Common myeloid progenitor, CD34-positive (primary cell): ENCODE measurements at regions not wholly inside any gene's neighbourhood (a gene's known extent, or its start where the extent isn't known, plus 50 kb on each side); places are given as distances from the start of the nearest gene placed in this dataset.

Source experiments
- CTCF ChIA-PET: fragments of 350-600 bp; sonication (Branson Sonifier 250); formaldehyde crosslinking; loops from one replicate; lab custom pipeline; 2021; ENCODE audit warnings: antibody characterized with exemption; lab: Charles Lee
- POLR2A ChIA-PET: fragments of 350-600 bp; sonication (Branson Sonifier 250); formaldehyde crosslinking; loops from one replicate; lab custom pipeline; 2021; ENCODE audit warnings: antibody characterized with exemption; lab: Charles Lee
- DNase-seq, 3 donors: peaks; one replicate each; pipeline versions ENCODE4 v3.0.0 to v3.0.0-alpha.2; 2013
- H3K27ac ChIP-seq, 2 experiments: 1 replicate in 1 of 2; 2 replicates in 1 of 2; pipeline ENCODE4 v1.7.0; 2013; ENCODE audit warnings: inconsistent platforms in 2 of 2, low read length in 2 of 2, mild to moderate bottlenecking in 2 of 2, low read depth in 1 of 2, moderate library complexity in 1 of 2; ENCODE audit not compliant: severe bottlenecking in 2 of 2, insufficient read depth in 1 of 2, poor library complexity in 1 of 2
- H3K27me3 ChIP-seq, 5 experiments: replicated peaks in 2 of 5; 1 replicate in 3 of 5; 2 replicates in 2 of 5; pipeline versions ENCODE4 v1.6.1 to v1.7.0; 2013; ENCODE audit warnings: low read length in 4 of 5, mild to moderate bottlenecking in 2 of 5, moderate library complexity in 2 of 5, inconsistent platforms in 1 of 5; ENCODE audit not compliant: insufficient read depth in 5 of 5, control insufficient read depth in 4 of 5
- H3K36me3 ChIP-seq, 4 experiments: 1 replicate in 2 of 4; 2 replicates in 2 of 4; pipeline versions ENCODE4 v1.6.1 to v1.7.0; 2013; ENCODE audit warnings: low read length in 3 of 4, control low read depth in 1 of 4, mild to moderate bottlenecking in 1 of 4; ENCODE audit not compliant: control insufficient read depth in 4 of 4, insufficient read depth in 4 of 4
- H3K4me1 ChIP-seq, 4 experiments: 1 replicate in 3 of 4; 2 replicates in 1 of 4; pipeline versions ENCODE4 v1.6.1 to v1.7.1; 2013; ENCODE audit warnings: low read length in 3 of 4, mild to moderate bottlenecking in 3 of 4, control low read depth in 1 of 4, inconsistent platforms in 1 of 4, moderate library complexity in 1 of 4; ENCODE audit not compliant: control insufficient read depth in 4 of 4, insufficient read depth in 4 of 4; ENCODE audit errors: control extremely low read depth in 1 of 4
- H3K4me3 ChIP-seq, 7 experiments: 1 replicate in 4 of 7; 2 replicates in 3 of 7; pipeline versions ENCODE4 v1.5.1 to v1.7.0; 2013; ENCODE audit warnings: mild to moderate bottlenecking in 7 of 7, low read length in 6 of 7, moderate library complexity in 6 of 7, inconsistent platforms in 2 of 7, low read depth in 2 of 7, control low read depth in 1 of 7; ENCODE audit not compliant: insufficient read depth in 4 of 7, control insufficient read depth in 1 of 7; ENCODE audit errors: extremely low read depth in 1 of 7
- H3K9me3 ChIP-seq, 5 experiments: 1 replicate in 4 of 5; 2 replicates in 1 of 5; pipeline versions ENCODE4 v1.6.1 to v1.7.1; 2013; ENCODE audit warnings: low read length in 4 of 5, mild to moderate bottlenecking in 2 of 5, inconsistent platforms in 1 of 5, low read depth in 1 of 5, moderate library complexity in 1 of 5; ENCODE audit not compliant: control insufficient read depth in 4 of 5, insufficient read depth in 2 of 5; ENCODE audit errors: control extremely low read depth in 1 of 5
- WGBS: methylation state at CpG from one replicate; pipeline ENCODE4 v1.1.5; 2013; ENCODE audit not compliant: insufficient coverage; 5-methylcytosine and 5-hydroxymethylcytosine counted together

- CTCF ChIA-PET: no interaction called here
- no peak for DNase-seq
- H3K9me3 ChIP-seq: no peaks in the 10 kb centered on the region
- no peak overlapping the region for H3K27ac ChIP-seq
- H3K4me1 ChIP-seq: no peaks in the 10 kb centered on the region
- POLR2A ChIA-PET: no interaction called here
- H3K27me3 ChIP-seq: no peaks in the 10 kb centered on the region
- no peak overlapping the region for H3K4me3 ChIP-seq
- no peaks in the 10 kb centered on the region for H3K36me3 ChIP-seq
Observed at GRCh38 chr4:58090539-58090938, 980.4 kb upstream of the IGFBP7 start.

GRCh38 chr4:58081356-58081755 is 971.2 kb upstream of the IGFBP7 start:
- CTCF ChIA-PET: no interaction called here
- POLR2A ChIA-PET: no interaction called here

GRCh38 chr4:58075724-58076123 is 965.5 kb upstream of the IGFBP7 start:
- ChIA-PET POLR2A (no interaction called here), CTCF (no interaction called here)

More at GRCh38 chr4:58081356-58081755, 971.2 kb upstream of the IGFBP7 start:
- DNase-seq: no peak
- H3K27ac ChIP-seq: no peak overlapping the region
- H3K36me3 ChIP-seq: no peaks in the 10 kb centered on the region
- H3K4me3 ChIP-seq: no peak overlapping the region
- H3K4me1 ChIP-seq: no peaks in the 10 kb centered on the region
- H3K27me3 ChIP-seq: no peaks in the 10 kb centered on the region
- H3K9me3 ChIP-seq: no peaks in the 10 kb centered on the region

GRCh38 chr4:58074382-58074781 is 964.2 kb upstream of the IGFBP7 start:
- DNase-seq: no peak
- H3K4me3 ChIP-seq: no peak overlapping the region
- no peaks in the 10 kb centered on the region for H3K36me3 ChIP-seq
- H3K27me3 ChIP-seq: no peaks in the 10 kb centered on the region
- ChIA-PET POLR2A (no interaction called here), CTCF (no interaction called here)
- no CpG with 5 or more reads among the region's 1 CpG for WGBS
- no peaks in the 10 kb centered on the region for H3K9me3 ChIP-seq
- H3K4me1 ChIP-seq: no peaks in the 10 kb centered on the region
- no peak overlapping the region for H3K27ac ChIP-seq

More at GRCh38 chr4:58075724-58076123, 965.5 kb upstream of the IGFBP7 start:
- no peak overlapping the region for H3K4me3 ChIP-seq
- no peak for DNase-seq
- no peaks in the 10 kb centered on the region for H3K4me1 ChIP-seq
- no peak overlapping the region for H3K27ac ChIP-seq
- no peaks in the 10 kb centered on the region for H3K27me3 ChIP-seq
- H3K9me3 ChIP-seq: no peaks in the 10 kb centered on the region
- H3K36me3 ChIP-seq: no peaks in the 10 kb centered on the region

- H3K4me3 ChIP-seq: no peak overlapping the region
- H3K4me1 ChIP-seq: no peaks in the 10 kb centered on the region
- ChIA-PET POLR2A (no interaction called here), CTCF (no interaction called here)
- peaks cover 0 to 2% (median 0%) of the 10 kb centered on the region in 5 experiments for H3K9me3 ChIP-seq
- H3K27ac ChIP-seq: no peak overlapping the region
- DNase-seq: no peak
- H3K36me3 ChIP-seq: no peaks in the 10 kb centered on the region
- no peaks in the 10 kb centered on the region for H3K27me3 ChIP-seq
Observed at GRCh38 chr4:58070726-58071125, 960.5 kb upstream of the IGFBP7 start.

- H3K27ac ChIP-seq: no peak overlapping the region
- H3K9me3 ChIP-seq: peaks cover 0 to 2% (median 0%) of the 10 kb centered on the region in 5 experiments
- ChIA-PET CTCF (no interaction called here), POLR2A (no interaction called here)
- WGBS: no CpG with 5 or more reads among the region's 3 CpGs
- no peaks in the 10 kb centered on the region for H3K36me3 ChIP-seq
- no peaks in the 10 kb centered on the region for H3K4me1 ChIP-seq
- no peaks in the 10 kb centered on the region for H3K27me3 ChIP-seq
- no peak overlapping the region for H3K4me3 ChIP-seq
- no peak for DNase-seq
Observed at GRCh38 chr4:58064653-58065052, 954.5 kb upstream of the IGFBP7 start.

- Histone ChIP-seq H3K9me3 (peaks cover 0 to 2% (median 0%) of the 10 kb centered on the region in 5 experiments), H3K36me3 (no peaks in the 10 kb centered on the region), H3K4me3 (no peak overlapping the region), H3K27ac (no peak overlapping the region), H3K4me1 (no peaks in the 10 kb centered on the region), H3K27me3 (no peaks in the 10 kb centered on the region)
- CTCF ChIA-PET: no interaction called here
- no peak for DNase-seq
- POLR2A ChIA-PET: no interaction called here
- WGBS: 98% methylated on average over 5 of the region's 6 CpGs
Observed at GRCh38 chr4:58063404-58064160, 953.4 kb upstream of the IGFBP7 start.
